SU-DHL-6 (cell line): ENCODE measurements at regions not wholly inside any gene's neighbourhood (a gene's known extent, or its start where the extent isn't known, plus 50 kb on each side); places are given as distances from the start of the nearest gene placed in this dataset.

ENCODE experiments used
- H2AFZ ChIP-seq: fragments of 200-600 bp; sonication (generic); 2 replicates; pipeline ENCODE4 v1.6.1; 2014; ENCODE audit warnings: low read depth, mild to moderate bottlenecking, moderate library complexity, mixed read lengths, antibody characterized with exemption, low read length; ENCODE audit not compliant: severe bottlenecking
- H3F3A ChIP-seq: fragments of 200-600 bp; shearing (Covaris generic); 2 replicates; pipeline ENCODE4 v1.6.0; 2016; ENCODE audit warnings: antibody characterized with exemption, mild to moderate bottlenecking; ENCODE audit not compliant: insufficient read depth
- H3K27ac ChIP-seq: fragments of 200-600 bp; sonication (generic); 2 replicates; pipeline ENCODE4 v1.5.1; 2016; ENCODE audit warnings: low read depth, mild to moderate bottlenecking, low read length, moderate library complexity, mixed read lengths
- H3K27me3 ChIP-seq: fragments of 200-600 bp; sonication (generic), shearing (Covaris generic); 2 replicates; pipeline ENCODE4 v1.6.0; 2014; ENCODE audit warnings: mild to moderate bottlenecking, low read length
- H3K36me3 ChIP-seq: fragments of 200-600 bp; sonication (generic); 2 replicates; pipeline ENCODE4 v1.6.1; 2014; ENCODE audit warnings: mild to moderate bottlenecking, low read length, mixed read lengths
- H3K4me2 ChIP-seq: fragments of 300-600, 200-600 bp; shearing (Covaris generic), sonication (generic); 2 replicates; pipeline ENCODE4 v1.6.0; 2014; ENCODE audit warnings: low read length, low read depth, mild to moderate bottlenecking; ENCODE audit not compliant: poor library complexity, severe bottlenecking
- H3K4me3 ChIP-seq: fragments of 200-600 bp; sonication (generic); 2 replicates; pipeline ENCODE4 v1.5.1; 2014; ENCODE audit warnings: antibody characterized with exemption, low read length, mild to moderate bottlenecking, mixed read lengths; ENCODE audit not compliant: insufficient read depth, poor library complexity, severe bottlenecking
- H3K79me2 ChIP-seq: fragments of 200-600 bp; sonication (generic); 2 replicates; pipeline ENCODE4 v1.6.1; 2014; ENCODE audit warnings: mild to moderate bottlenecking, low read length, moderate library complexity; ENCODE audit not compliant: insufficient read depth
- H3K9ac ChIP-seq: fragments of 200-600 bp; sonication (generic); 2 replicates; pipeline ENCODE4 v1.7.0; 2014; ENCODE audit warnings: mild to moderate bottlenecking, low read length
- H3K9me2 ChIP-seq: fragments of 200-600 bp; sonication (generic); replicated peaks from 2 replicates; pipeline ENCODE4 v1.6.1; 2014; ENCODE audit warnings: low read length; ENCODE audit not compliant: insufficient read depth
- H3K9me3 ChIP-seq: fragments of 200-600 bp; sonication (generic); 2 replicates; pipeline ENCODE4 v1.6.1; 2014; ENCODE audit warnings: low read length, mixed read lengths; ENCODE audit not compliant: insufficient read depth
- H4K20me1 ChIP-seq: fragments of 200-600 bp; sonication (generic); 2 replicates; pipeline ENCODE4 v1.6.1; 2014; ENCODE audit warnings: low read depth, mild to moderate bottlenecking, antibody characterized with exemption, low read length, moderate library complexity, mixed read lengths
- EZH2phosphoT487 ChIP-seq: fragments of 200-600 bp; sonication (generic), shearing (Covaris generic); conservative IDR thresholded peaks from 2 replicates; pipeline ENCODE4 v1.6.1; 2018; ENCODE audit warnings: mild to moderate bottlenecking, antibody characterized with exemption, low read length, moderate library complexity, mixed read lengths
- TF ChIP-seq, protein P1 (sequence below): fragments of 200-600 bp; sonication (generic); IDR thresholded peaks from one replicate; pipeline ENCODE4 v1.5.1; 2017; ENCODE audit warnings: antibody characterized with exemption, mild to moderate bottlenecking, low read length, moderate library complexity; ENCODE audit not compliant: insufficient read depth, poor library complexity, severe bottlenecking

DNA sequence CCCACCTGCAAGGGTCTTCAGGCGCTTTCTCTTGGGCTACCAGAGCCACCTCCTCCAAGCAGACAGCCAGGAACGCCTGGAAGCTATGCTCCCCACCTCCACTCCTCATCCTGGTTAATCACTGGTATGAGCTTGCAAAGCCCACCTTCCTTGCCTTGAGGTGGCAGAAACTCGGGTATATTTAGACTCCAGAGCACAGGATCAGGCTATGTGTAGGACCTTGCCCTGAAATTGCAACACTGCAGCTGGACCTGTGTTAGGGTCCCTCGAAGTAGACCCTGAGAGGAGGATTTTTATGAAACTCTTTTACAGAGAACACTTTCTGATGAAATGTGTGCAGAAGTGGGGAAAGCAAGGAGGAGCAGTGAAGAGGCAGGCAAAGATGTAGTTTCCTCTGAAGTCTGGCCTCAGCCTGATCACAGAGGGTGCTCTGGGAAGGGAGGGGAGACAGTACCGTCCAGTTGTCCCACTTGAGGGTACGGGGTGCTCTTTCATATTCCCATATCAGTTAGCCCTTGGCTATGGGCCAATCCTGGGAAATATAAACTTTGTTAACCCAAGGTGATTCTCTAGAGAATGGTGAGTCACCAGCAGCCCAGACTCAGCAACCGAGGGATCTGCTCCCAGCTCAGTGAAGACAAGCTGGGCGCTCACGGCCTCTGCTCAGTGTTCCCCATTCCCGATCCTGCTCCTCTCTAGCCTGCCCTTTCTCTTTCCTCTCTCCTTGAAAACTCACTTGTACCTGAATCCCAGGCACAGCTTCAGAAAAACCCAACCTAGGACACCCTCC is 157.9 kb downstream of the UQCRFS1 start:
- Histone ChIP-seq H3K9me2 (no peaks in the 10 kb centered on the region), H3K9ac (no peak overlapping the region), H2AFZ (no peak overlapping the region), H3K27ac (no peak overlapping the region), H3K79me2 (no peaks in the 10 kb centered on the region), H3K4me3 (no peak overlapping the region), H3K4me2 (no peak overlapping the region), H4K20me1 (no peaks in the 10 kb centered on the region), H3K36me3 (no peaks in the 10 kb centered on the region), H3K27me3 (no peaks in the 10 kb centered on the region), H3K9me3 (no peaks in the 10 kb centered on the region), H3F3A (no peaks in the 10 kb centered on the region)
- TF ChIP-seq, protein P1, sequence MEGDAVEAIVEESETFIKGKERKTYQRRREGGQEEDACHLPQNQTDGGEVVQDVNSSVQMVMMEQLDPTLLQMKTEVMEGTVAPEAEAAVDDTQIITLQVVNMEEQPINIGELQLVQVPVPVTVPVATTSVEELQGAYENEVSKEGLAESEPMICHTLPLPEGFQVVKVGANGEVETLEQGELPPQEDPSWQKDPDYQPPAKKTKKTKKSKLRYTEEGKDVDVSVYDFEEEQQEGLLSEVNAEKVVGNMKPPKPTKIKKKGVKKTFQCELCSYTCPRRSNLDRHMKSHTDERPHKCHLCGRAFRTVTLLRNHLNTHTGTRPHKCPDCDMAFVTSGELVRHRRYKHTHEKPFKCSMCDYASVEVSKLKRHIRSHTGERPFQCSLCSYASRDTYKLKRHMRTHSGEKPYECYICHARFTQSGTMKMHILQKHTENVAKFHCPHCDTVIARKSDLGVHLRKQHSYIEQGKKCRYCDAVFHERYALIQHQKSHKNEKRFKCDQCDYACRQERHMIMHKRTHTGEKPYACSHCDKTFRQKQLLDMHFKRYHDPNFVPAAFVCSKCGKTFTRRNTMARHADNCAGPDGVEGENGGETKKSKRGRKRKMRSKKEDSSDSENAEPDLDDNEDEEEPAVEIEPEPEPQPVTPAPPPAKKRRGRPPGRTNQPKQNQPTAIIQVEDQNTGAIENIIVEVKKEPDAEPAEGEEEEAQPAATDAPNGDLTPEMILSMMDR, result no peak
- TF ChIP-seq EZH2phosphoT487, result no peak

- Histone ChIP-seq H3K27ac (no peak overlapping the region), H3K9me2 (no peaks in the 10 kb centered on the region), H3K4me2 (no peak overlapping the region), H3K36me3 (no peaks in the 10 kb centered on the region), H3K9me3 (no peaks in the 10 kb centered on the region), H3F3A (no peaks in the 10 kb centered on the region), H3K9ac (no peak overlapping the region), H3K27me3 (no peaks in the 10 kb centered on the region), H2AFZ (no peak overlapping the region), H3K79me2 (no peaks in the 10 kb centered on the region), H3K4me3 (no peak overlapping the region), H4K20me1 (no peaks in the 10 kb centered on the region)
- TF ChIP-seq, protein P1, result no peak
- no peak for TF ChIP-seq EZH2phosphoT487
Observed at GRCh38 chr19:29048873-29049272, 164.1 kb downstream of the UQCRFS1 start.

DNA sequence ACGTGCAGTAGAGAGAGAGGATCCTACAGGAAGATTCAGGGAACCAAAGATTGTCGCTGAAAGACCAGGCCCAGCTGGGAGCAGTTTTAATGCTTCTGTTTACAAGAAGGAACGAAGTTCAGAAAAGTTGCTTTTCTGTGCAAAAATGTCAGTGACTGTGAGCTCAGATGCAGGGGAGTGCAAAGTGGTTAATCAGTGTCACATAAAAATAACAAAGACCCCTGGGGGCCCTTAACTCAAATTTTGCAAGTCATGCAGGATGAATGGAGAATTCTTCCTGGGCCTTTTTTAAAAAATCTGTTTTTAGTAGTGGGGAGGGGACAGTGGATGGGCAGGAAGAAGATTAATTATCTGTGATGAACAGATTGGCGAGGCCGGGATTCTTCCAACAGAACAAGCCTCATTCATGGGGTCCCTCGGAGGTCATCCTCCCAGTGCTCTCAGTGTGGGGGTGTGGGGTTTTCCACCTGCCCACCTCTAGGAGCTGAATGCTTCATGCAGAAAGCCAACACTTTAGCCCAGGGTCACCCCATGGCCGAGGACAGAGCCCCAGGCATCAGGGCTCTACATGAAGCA is 167.2 kb downstream of the UQCRFS1 start:
- no peaks in the 10 kb centered on the region for H3K27me3 ChIP-seq
- H3K4me2 ChIP-seq, result no peak overlapping the region
- H3K9me3 ChIP-seq, result no peaks in the 10 kb centered on the region
- TF ChIP-seq, protein P1, result no peak
- no peak for TF ChIP-seq EZH2phosphoT487
- H3K79me2 ChIP-seq, result no peaks in the 10 kb centered on the region
- no peaks in the 10 kb centered on the region for H3K9me2 ChIP-seq
- H2AFZ ChIP-seq, result no peak overlapping the region
- no peak overlapping the region for H3K4me3 ChIP-seq
- no peak overlapping the region for H3K9ac ChIP-seq
- no peaks in the 10 kb centered on the region for H3K36me3 ChIP-seq
- no peaks in the 10 kb centered on the region for H4K20me1 ChIP-seq
- no peak overlapping the region for H3K27ac ChIP-seq
- H3F3A ChIP-seq, result no peaks in the 10 kb centered on the region
